HG03097 (cell line): ENCODE measurements at regions not wholly inside any gene's neighbourhood (a gene's known extent, or its start where the extent isn't known, plus 50 kb on each side); places are given as distances from the start of the nearest gene placed in this dataset.
"Not testable (repeated sequence)": the region's sequence is repeated elsewhere in the genome, so short reads cannot be mapped to it uniquely, and the experiment has no call there.

Source experiments
- ATAC-seq: cut with Tn5 transposase; IDR thresholded peaks from one replicate; pipeline ENCODE4 v1.9.1; 2021; ENCODE audit not compliant: unreplicated experiment, low FRiP score

- ATAC-seq = no peak
Measured at GRCh38 chr3:145550522-145550921, 610.5 kb downstream of the PLOD2 start.

GRCh38 chr3:145557405-145557804 lies 603.6 kb downstream of the PLOD2 start:
- no peak for ATAC-seq

GRCh38 chr3:145578471-145578870 lies 582.5 kb downstream of the PLOD2 start:
- ATAC-seq = no peak

DNA sequence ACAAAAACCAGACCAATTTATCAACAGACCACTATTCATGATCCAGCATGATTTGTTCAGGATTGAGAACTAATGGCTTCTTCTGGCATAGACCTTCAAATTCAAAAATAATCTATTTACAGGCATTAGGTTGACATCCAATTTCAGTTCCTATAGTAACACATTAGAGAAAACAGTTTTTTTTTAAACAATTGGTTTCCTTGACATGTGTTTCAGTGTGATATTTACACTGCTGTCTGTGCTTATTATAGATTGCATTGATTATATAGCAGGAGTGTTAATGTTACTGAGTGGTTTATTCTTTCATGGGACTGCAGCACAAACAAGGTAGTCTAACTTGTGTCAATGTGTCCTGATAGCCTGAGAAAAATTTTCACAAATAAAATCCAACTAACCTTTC lies 579.3 kb downstream of the PLOD2 start:
- ATAC-seq = no peak

DNA sequence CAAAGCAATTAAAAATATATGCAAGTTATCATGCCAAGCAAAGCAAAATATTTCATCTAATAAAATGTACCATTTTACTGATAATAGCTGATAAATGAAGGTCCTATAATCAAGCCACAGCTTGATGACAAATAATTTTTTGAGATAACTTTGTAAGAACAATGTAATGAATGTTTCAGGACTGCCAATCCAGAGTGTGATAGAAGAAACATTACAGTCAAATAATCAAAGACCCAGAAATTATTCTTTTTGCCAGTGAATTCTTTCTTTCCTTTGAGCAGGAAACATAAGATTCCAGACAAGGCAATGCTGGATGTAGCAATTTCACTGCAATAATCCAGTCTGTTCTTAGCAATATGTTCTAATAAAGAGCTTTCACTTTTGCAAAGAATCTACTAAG lies 556.1 kb downstream of the PLOD2 start:
- no peak for ATAC-seq

GRCh38 chr3:145620002-145620401 lies 541.0 kb downstream of the PLOD2 start:
- no peak for ATAC-seq

- no peak for ATAC-seq
Measured at GRCh38 chr3:145620486-145620885, 540.5 kb downstream of the PLOD2 start.

DNA sequence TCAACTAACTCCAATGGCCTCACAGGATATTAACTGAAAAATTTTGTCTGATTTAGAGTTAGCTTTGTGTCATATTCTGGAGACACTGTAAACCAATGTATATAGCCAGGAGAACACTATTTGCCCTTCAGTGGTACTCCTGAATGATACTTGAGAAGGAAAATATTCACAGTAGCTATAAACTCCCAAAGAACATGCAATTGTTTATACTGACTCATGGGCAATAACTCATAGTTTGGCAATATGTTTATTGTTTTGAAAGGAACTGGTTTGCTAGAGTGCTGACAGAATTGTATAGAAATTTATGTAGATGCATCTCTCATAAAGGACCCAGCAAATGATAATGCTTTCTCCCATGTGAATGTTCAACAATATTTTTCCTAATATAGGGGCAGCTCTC lies 537.6 kb downstream of the PLOD2 start:
- no peak for ATAC-seq

GRCh38 chr3:145628211-145628610 lies 532.8 kb downstream of the PLOD2 start:
- ATAC-seq = no peak

GRCh38 chr3:145637105-145637504 lies 523.9 kb downstream of the PLOD2 start:
- no peak for ATAC-seq

DNA sequence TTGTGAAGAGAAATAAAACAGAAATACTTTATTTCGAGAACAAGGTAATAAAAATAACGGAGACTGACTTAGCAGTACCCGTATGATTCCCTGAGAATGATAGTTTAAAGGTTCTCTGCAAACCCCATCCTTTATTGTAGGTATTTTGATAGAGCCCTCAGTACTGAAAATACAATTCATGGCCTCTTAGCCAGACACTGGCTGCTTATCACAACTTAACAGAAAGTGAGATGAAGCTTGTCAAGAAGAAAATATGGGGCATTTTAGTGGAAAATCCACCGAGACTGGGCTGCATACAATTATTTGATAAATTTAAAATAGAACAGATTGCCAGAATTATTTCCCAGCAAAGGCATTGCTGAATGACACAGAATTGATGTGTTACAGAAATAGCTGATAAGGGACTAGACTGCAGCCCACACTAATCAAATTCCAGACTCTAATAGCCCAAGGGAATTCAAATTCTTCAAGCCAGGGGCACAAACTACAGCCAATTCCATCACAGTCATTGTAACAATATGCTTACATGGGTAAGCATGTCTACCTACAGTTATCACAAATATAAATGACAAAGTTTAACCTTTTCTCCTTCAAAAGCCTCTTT lies 521.9 kb downstream of the PLOD2 start:
- no peak for ATAC-seq

DNA sequence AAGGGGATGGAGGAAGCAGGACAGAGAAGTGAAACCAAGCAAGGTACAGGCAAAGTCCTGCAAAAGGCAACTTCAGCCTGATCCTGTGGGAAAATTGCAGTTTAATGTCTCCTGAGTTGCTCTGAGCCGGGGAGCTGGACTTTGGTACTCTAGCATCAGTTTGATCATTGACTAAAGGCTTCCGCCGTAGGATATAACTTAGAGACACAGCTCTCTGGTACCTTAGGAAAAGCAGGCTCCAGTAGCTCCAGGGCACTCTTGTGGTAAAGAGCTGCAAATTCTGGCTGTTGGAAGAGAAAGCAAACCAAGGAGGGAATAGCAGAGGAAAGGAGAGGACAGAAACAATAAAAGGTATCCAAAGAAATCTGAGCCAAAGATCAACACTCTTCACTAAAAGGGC lies 521.1 kb downstream of the PLOD2 start:
- no peak for ATAC-seq

GRCh38 chr3:145648396-145648795 lies 512.6 kb downstream of the PLOD2 start:
- ATAC-seq = no peak

GRCh38 chr3:145649368-145649887 lies 511.6 kb downstream of the PLOD2 start:
- no peak for ATAC-seq

- ATAC-seq = no peak
Measured at GRCh38 chr3:145650170-145650569, 510.8 kb downstream of the PLOD2 start.

DNA sequence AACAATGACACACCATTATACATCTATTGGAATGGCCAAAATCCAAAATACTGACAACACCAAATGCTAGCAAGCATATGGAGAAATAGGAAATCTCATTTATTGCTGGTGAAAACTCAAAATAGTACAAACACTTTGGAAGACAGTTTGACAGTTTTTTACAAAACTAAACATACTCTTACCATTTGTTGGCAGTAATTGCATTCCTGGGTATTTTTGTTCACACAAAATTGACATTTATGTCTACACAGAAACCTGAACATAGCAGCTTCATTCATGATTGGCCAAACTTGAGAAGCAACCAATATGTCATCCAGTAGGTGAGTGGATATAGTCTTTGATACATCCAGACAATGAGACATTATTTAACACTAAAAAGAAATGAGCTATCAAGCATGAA lies 489.9 kb downstream of the PLOD2 start:
- ATAC-seq = no peak

DNA sequence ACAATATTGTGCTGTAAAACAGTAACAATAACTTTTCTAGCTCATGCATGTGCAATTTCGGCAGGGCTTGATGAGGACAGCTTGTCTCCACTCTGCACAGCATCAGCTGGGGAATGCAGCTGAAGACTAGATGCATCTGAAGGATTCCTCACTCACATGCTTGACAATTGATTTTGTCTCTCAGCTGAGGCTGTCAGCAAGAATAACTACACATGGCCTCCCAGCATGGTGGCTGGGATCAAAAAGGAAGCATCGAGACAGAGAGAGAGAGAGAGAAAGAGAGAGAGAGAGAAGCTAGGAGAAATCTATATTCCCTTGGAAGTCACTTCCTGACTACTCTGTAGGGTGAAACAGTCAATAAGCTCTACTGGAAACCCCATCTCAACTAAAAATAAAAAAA lies 487.1 kb downstream of the PLOD2 start:
- no peak for ATAC-seq

- no peak for ATAC-seq
Measured at GRCh38 chr3:145678401-145678800, 482.6 kb downstream of the PLOD2 start.

DNA sequence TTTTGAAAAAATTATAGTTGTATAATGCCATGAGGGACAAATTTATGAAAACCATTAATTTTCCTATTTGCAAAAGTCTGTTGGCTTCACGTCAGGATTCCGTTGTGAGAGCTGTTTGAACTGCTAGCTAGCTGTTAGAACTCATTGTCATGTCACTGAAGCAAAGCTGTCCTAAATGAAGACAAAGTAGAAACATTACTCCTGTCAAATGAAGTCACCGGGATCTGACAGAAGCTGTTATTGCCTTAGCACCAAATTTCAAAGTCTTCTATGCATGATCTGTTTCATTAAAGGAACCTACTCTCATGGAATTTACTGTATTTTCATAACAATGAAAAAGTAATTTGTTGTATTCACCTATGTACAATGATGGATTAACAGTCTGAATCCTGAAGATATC lies 479.8 kb downstream of the PLOD2 start:
- no peak for ATAC-seq

GRCh38 chr3:145687978-145688377 lies 473.0 kb downstream of the PLOD2 start:
- not testable (repeated sequence) for ATAC-seq

GRCh38 chr3:145692751-145693150 lies 468.2 kb downstream of the PLOD2 start:
- ATAC-seq = no peak

DNA sequence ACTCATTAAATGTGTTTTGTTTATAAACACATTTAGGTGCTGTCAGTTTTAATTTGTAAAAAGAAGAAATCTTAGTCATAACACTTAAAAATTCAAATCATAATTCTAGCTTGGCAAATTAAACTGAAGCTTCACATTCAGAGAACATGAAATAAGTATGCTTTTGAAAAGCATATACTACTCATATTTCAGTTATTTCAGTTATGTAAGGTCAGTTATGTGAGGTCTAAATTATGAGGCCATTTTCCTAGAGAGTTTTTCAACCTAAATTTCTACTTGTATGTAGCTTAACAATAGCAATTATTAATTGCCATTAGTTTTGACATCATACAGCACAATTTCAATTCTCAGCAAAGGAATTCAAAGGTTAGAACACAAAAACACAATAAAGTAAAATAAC lies 465.0 kb downstream of the PLOD2 start:
- no peak for ATAC-seq

DNA sequence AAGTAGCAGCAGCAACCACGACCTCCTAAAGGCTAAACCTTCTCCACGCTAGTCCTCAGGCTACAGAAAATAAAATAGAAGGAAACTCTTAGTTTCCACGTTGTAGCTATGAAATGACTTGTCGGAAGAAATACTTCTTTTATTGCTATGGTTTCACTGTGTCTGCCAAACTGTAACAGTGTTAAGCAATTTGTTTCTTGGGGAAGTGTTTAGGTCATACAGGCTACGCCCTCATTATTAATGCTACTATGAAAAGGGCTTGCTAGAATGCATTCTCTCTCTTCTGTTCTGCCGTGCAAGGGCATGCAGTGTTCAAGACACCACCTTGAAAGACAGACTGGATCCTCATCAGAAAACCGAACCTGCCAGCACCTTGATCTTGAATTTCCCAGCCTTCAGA lies 462.7 kb downstream of the PLOD2 start:
- no peak for ATAC-seq
